HepG2 (cell line): ENCODE measurements at regions not wholly inside any gene's neighbourhood (a gene's known extent, or its start where the extent isn't known, plus 50 kb on each side); places are given as distances from the start of the nearest gene placed in this dataset.

Experiments
- ATAD3A ChIP-seq: sonication (generic); formaldehyde crosslinking; IDR thresholded peaks from 2 replicates; pipeline ENCODE4 v1.4.0; 2020; ENCODE audit warnings: missing genetic modification reagents
- BRD4 ChIP-seq: sonication (generic); formaldehyde crosslinking; IDR thresholded peaks from 2 replicates; pipeline ENCODE4 v1.4.0; 2020; ENCODE audit warnings: missing genetic modification reagents
- CCAR2 ChIP-seq: fragments of 200-400 bp; formaldehyde crosslinking; optimal IDR thresholded peaks from 2 replicates; pipeline ENCODE3; 2018; ENCODE audit warnings: low read depth, mild to moderate bottlenecking, low read length, moderate library complexity
- CEBPG ChIP-seq: IDR thresholded peaks from 2 replicates; pipeline ENCODE4 v1.6.1; 2016
- GLI4 ChIP-seq: sonication (generic); formaldehyde crosslinking; IDR thresholded peaks from 2 replicates; pipeline ENCODE4 v1.5.1; 2020; ENCODE audit warnings: missing genetic modification reagents, mild to moderate bottlenecking, moderate library complexity, borderline replicate concordance
- HDAC6 ChIP-seq: fragments of 200-600 bp; sonication (generic); IDR thresholded peaks from 2 replicates; pipeline ENCODE4 v1.7.0; 2017; ENCODE audit warnings: mild to moderate bottlenecking, antibody characterized with exemption, low read length, low read depth
- KDM5A ChIP-seq: fragments of 200-600 bp; sonication (generic); IDR thresholded peaks from 2 replicates; pipeline ENCODE4 v1.7.0; 2018; ENCODE audit warnings: antibody characterized with exemption, mild to moderate bottlenecking, low read length, borderline replicate concordance
- KLF11 ChIP-seq: IDR thresholded peaks from 2 replicates; pipeline ENCODE4 v1.6.1; 2016; ENCODE audit warnings: missing compliant biosample characterization
- KLF6 ChIP-seq: IDR thresholded peaks from 2 replicates; pipeline ENCODE4 v1.8.0; 2016; ENCODE audit warnings: missing biosample characterization, missing genetic modification reagents
- NFIB ChIP-seq: sonication (generic); formaldehyde crosslinking; IDR thresholded peaks from 2 replicates; pipeline ENCODE4 v1.9.0; 2021; ENCODE audit warnings: missing genetic modification reagents, mild to moderate bottlenecking, borderline replicate concordance
- POLR2AphosphoS5 ChIP-seq: IDR thresholded peaks from 2 replicates; pipeline ENCODE4 v1.6.1; 2012; ENCODE audit warnings: low read depth, low read length
- RAD21 ChIP-seq: fragments of 450-650 bp; formaldehyde crosslinking; IDR thresholded peaks from 2 replicates; pipeline ENCODE4 v1.5.0; 2020; ENCODE audit warnings: mild to moderate bottlenecking
- SMC3 ChIP-seq: IDR thresholded peaks from 2 replicates; pipeline ENCODE4 v1.6.1; 2011; ENCODE audit warnings: low read length, improper control_type of control experiment
- YEATS4 ChIP-seq: sonication (generic); formaldehyde crosslinking; IDR thresholded peaks from 2 replicates; pipeline ENCODE4 v1.4.0; 2020; ENCODE audit warnings: missing genetic modification reagents, borderline replicate concordance
- ZBTB42 ChIP-seq: sonication (generic); formaldehyde crosslinking; IDR thresholded peaks from 2 replicates; pipeline ENCODE4 v1.5.0; 2020; ENCODE audit warnings: mild to moderate bottlenecking, missing genetic modification reagents
- ZBTB7B ChIP-seq: sonication (generic); formaldehyde crosslinking; IDR thresholded peaks from 2 replicates; pipeline ENCODE4 v1.4.0; 2020; ENCODE audit warnings: missing genetic modification reagents
- ZFAT ChIP-seq: sonication (generic); formaldehyde crosslinking; conservative IDR thresholded peaks from 2 replicates; pipeline ENCODE4 v1.8.1; 2023; ENCODE audit warnings: missing genetic modification reagents, inconsistent platforms
- ZFP91 ChIP-seq: sonication (generic); formaldehyde crosslinking; IDR thresholded peaks from 2 replicates; pipeline ENCODE4 v1.9.0; 2022; ENCODE audit warnings: missing genetic modification reagents, mild to moderate bottlenecking, borderline replicate concordance
- ZFYVE20 ChIP-seq: sonication (generic); formaldehyde crosslinking; IDR thresholded peaks from 2 replicates; pipeline ENCODE4 v1.8.0; 2023; ENCODE audit warnings: low read depth, mild to moderate bottlenecking, moderate library complexity, missing genetic modification reagents, borderline replicate concordance
- ZNF24 ChIP-seq: fragments of 450-650 bp; IDR thresholded peaks from 2 replicates; pipeline ENCODE4 v1.6.1; 2017; ENCODE audit warnings: antibody characterized with exemption, mild to moderate bottlenecking
- ZNF724P ChIP-seq: sonication (generic); formaldehyde crosslinking; IDR thresholded peaks from 2 replicates; pipeline ENCODE4 v1.8.0; 2022; ENCODE audit warnings: missing genetic modification reagents, borderline replicate concordance
- ZNF775 ChIP-seq: sonication (generic); formaldehyde crosslinking; IDR thresholded peaks from 2 replicates; pipeline ENCODE4 v1.4.0; 2020; ENCODE audit warnings: missing genetic modification reagents, mild to moderate bottlenecking, moderate library complexity, borderline replicate concordance
- ZNF788 ChIP-seq: sonication (generic); formaldehyde crosslinking; IDR thresholded peaks from 2 replicates; pipeline ENCODE4 v1.5.0; 2020; ENCODE audit warnings: mild to moderate bottlenecking, missing genetic modification reagents, borderline replicate concordance
- ZNF850 ChIP-seq: sonication (generic); formaldehyde crosslinking; conservative IDR thresholded peaks from 2 replicates; pipeline ENCODE4 v1.9.0; 2021; ENCODE audit warnings: mild to moderate bottlenecking, missing genetic modification reagents
- ZSCAN29 ChIP-seq: sonication (generic); formaldehyde crosslinking; conservative IDR thresholded peaks from 2 replicates; pipeline ENCODE4 v1.4.0; 2020; ENCODE audit warnings: mild to moderate bottlenecking, missing genetic modification reagents
- TF ChIP-seq, protein P1 (sequence below): IDR thresholded peaks from 2 replicates; pipeline ENCODE4 v1.6.1; 2016; ENCODE audit warnings: low read depth, missing genetic modification reagents, missing compliant biosample characterization

- TF ChIP-seq, protein P1, sequence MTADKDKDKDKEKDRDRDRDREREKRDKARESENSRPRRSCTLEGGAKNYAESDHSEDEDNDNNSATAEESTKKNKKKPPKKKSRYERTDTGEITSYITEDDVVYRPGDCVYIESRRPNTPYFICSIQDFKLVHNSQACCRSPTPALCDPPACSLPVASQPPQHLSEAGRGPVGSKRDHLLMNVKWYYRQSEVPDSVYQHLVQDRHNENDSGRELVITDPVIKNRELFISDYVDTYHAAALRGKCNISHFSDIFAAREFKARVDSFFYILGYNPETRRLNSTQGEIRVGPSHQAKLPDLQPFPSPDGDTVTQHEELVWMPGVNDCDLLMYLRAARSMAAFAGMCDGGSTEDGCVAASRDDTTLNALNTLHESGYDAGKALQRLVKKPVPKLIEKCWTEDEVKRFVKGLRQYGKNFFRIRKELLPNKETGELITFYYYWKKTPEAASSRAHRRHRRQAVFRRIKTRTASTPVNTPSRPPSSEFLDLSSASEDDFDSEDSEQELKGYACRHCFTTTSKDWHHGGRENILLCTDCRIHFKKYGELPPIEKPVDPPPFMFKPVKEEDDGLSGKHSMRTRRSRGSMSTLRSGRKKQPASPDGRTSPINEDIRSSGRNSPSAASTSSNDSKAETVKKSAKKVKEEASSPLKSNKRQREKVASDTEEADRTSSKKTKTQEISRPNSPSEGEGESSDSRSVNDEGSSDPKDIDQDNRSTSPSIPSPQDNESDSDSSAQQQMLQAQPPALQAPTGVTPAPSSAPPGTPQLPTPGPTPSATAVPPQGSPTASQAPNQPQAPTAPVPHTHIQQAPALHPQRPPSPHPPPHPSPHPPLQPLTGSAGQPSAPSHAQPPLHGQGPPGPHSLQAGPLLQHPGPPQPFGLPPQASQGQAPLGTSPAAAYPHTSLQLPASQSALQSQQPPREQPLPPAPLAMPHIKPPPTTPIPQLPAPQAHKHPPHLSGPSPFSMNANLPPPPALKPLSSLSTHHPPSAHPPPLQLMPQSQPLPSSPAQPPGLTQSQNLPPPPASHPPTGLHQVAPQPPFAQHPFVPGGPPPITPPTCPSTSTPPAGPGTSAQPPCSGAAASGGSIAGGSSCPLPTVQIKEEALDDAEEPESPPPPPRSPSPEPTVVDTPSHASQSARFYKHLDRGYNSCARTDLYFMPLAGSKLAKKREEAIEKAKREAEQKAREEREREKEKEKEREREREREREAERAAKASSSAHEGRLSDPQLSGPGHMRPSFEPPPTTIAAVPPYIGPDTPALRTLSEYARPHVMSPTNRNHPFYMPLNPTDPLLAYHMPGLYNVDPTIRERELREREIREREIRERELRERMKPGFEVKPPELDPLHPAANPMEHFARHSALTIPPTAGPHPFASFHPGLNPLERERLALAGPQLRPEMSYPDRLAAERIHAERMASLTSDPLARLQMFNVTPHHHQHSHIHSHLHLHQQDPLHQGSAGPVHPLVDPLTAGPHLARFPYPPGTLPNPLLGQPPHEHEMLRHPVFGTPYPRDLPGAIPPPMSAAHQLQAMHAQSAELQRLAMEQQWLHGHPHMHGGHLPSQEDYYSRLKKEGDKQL (CRISPR knock-in tag): 0 out of 2 replicates have a peak, but pooled peaks have one; percentile 25
- TF ChIP-seq KLF11 (peak; percentile 99), ZNF775 (CRISPR knock-in tag) (peak; percentile 40; the same call in 1 of the 2 replicates), KLF6 (CRISPR knock-in tag) (peak; percentile 99), ZFP91 (CRISPR knock-in tag) (no peak; the same call in 1 of the 2 replicates), ZSCAN29 (CRISPR knock-in tag) (no peak), ZFYVE20 (CRISPR knock-in tag) (peak; percentile 89; the same call in 1 of the 2 replicates), GLI4 (CRISPR knock-in tag) (peak; percentile 77; the same call in 1 of the 2 replicates), POLR2AphosphoS5 (no peak), ZNF788 (CRISPR knock-in tag) (peak; percentile 65; the same call in 1 of the 2 replicates), HDAC6 (no peak), NFIB (CRISPR knock-in tag) (no peak), ZNF24 (no peak), ZNF850 (CRISPR knock-in tag) (no peak), RAD21 (peak; percentile 85), ZNF724P (CRISPR knock-in tag) (peak; percentile 75; the same call in 1 of the 2 replicates), ZBTB7B (CRISPR knock-in tag) (peak; percentile 77; the same call in 1 of the 2 replicates), KDM5A (no peak), YEATS4 (CRISPR knock-in tag) (peak; percentile 41; the same call in 1 of the 2 replicates), ZFAT (0 out of 2 replicates have a peak, but pooled peaks have one; percentile 27), ATAD3A (CRISPR knock-in tag) (0 out of 2 replicates have a peak, but pooled peaks have one; percentile 79), SMC3 (peak; percentile 98), BRD4 (CRISPR knock-in tag) (no peak), ZBTB42 (CRISPR knock-in tag) (no peak), CEBPG (CRISPR knock-in tag) (peak; percentile 41; the same call in 1 of the 2 replicates), CCAR2 (no peak)
These were observed 115.8 kb downstream of the KBTBD8 start (continued) for GRCh38 chr3:67113802-67114407.
